Retinal pigment epithelial cell (primary cell): ENCODE measurements at regions not wholly inside any gene's neighbourhood (a gene's known extent, or its start where the extent isn't known, plus 50 kb on each side); places are given as distances from the start of the nearest gene placed in this dataset.

ENCODE experiments used
- DNase-seq: peaks from one replicate; pipeline ENCODE4 v3.0.0-alpha.2; 2010; ENCODE audit warnings: low read depth
- H3K4me3 ChIP-seq: 2 replicates; pipeline ENCODE4 v1.5.1; 2011; ENCODE audit warnings: mild to moderate bottlenecking, low read length, control low read depth, moderate library complexity
- CTCF ChIP-seq: conservative IDR thresholded peaks from 2 replicates; pipeline ENCODE4 v1.5.1; 2011; ENCODE audit warnings: low read depth, low read length, control low read depth, inconsistent platforms

GRCh38 chr17:37836593-37836992, 87.6 kb upstream of the TBC1D3K start:
- no peak for DNase-seq
- TF ChIP-seq CTCF = no peak
- no peak overlapping the region for H3K4me3 ChIP-seq

DNA sequence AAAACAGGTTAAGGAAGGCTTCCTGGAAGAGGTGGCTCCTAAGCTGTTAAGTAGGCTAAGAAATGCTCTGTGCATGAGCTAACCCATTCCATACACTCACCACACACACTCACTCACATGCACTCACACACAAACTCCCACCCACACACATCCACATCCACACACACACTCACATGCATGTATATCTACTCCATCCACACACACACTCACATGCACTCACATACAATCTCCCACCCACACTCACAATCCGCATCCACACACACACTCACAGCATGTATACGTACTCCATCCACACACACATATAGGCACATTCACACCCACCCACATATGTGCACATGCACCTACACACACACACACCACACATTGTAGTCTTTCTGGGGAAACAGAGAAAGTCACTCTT, 89.3 kb upstream of the HNF1B start:
- no peak for TF ChIP-seq CTCF
- DNase-seq = no peak
- no peak overlapping the region for H3K4me3 ChIP-seq

GRCh38 chr17:37833237-37833859, 88.5 kb upstream of the HNF1B start:
- TF ChIP-seq CTCF = no peak
- DNase-seq = no peak
- no peak overlapping the region for H3K4me3 ChIP-seq

GRCh38 chr17:37831986-37832385, 87.1 kb upstream of the HNF1B start:
- H3K4me3 ChIP-seq = no peak overlapping the region
- TF ChIP-seq CTCF = no peak
- DNase-seq = no peak

DNA sequence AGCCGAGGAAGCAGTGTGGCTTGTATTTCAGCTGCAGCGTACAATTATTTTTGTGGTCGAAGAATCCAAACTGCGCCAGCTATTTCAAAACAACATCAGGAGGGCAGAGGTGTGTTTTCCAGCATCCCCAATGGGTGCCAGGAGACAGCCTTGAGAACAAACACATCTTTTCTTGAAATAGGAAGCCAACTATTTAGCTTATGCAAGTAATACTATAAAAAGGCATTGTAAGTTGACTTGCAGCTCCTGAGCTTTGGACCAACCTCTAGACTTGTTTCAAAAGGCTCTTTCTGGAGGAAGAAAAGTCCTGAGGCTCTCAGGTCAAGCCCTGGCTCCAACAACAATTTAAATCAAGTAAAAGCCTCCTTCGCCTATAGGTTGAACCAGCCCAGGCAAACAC, 86.6 kb upstream of the HNF1B start:
- no peak for DNase-seq
- TF ChIP-seq CTCF = no peak

DNA sequence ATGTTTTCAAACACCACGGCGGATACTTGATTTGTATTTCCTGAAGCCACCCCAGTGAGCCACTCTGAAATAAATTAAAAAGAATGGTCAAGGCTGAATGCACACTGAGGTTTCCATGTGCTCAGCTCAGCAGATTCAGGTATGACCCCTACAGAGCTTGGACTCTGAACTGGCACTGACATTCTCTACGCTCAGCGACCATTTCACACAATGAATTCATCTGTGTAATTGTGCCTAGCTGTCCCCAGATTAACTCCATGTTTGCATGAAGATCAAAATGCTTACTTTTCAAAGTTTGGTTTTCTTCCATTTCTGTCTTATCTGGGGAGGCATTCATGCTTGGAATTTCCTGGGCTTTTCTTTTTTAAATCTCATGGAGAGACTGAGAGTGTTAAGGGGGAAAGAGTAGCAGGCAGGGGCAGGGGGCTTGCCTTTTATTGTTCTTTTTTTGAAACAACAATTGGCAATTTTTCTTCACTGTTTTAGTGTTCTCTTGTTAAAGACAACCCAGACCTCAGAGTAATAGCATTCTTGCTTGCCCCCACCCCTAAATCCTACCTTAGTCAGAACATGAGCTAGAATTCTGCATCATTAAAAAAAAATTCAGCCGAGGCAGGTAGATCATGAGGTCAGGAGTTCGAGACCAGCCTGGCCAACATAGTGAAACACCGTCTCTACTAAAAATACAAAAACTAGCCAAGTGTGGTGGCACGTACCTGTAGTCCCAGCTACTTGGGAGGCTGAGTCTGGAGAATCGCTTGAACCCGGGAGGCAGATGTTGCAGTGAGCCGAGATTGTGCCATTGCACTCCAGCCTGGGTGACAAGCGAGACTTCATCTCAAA, 85.5 kb upstream of the HNF1B start:
- H3K4me3 ChIP-seq = no peak overlapping the region
- TF ChIP-seq CTCF = no peak
- no peak for DNase-seq

More for the DNA sequence above, 86.6 kb upstream of the HNF1B start:
- no peak overlapping the region for H3K4me3 ChIP-seq

DNA sequence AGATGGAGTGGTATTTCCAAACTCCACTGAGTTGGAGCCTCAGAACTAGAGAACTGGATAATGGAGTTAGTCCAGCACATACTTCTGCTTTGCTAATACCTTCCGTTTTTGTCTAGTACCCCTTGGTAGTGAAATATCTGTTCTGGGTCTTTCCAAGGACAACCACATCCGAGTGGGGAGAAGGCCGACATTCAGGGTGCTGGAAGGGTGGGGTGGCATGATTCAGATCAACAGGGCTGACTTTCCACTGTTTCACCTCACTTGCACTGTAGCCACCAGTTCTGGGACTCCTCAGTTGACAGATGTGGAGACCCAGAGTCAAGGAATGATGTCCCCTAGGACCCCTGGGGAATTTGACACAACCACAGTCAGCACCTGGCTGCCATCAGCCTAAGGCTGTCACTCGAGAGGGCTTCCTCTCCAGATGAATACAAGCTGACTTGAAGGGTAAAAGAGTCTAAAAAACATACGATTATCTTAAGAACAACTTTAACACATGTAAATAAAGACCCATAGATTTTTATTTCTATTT, 84.8 kb upstream of the HNF1B start:
- no peak overlapping the region for H3K4me3 ChIP-seq
- no peak for DNase-seq
- no peak for TF ChIP-seq CTCF
